ENCODE measurements at regions not wholly inside any gene's neighbourhood (a gene's known extent, or its start where the extent isn't known, plus 50 kb on each side); places are given as distances from the start of the nearest gene placed in this dataset.
"Not testable (repeated sequence)": the region's sequence is repeated elsewhere in the genome, so short reads cannot be mapped to it uniquely, and the experiment has no call there.

DNA sequence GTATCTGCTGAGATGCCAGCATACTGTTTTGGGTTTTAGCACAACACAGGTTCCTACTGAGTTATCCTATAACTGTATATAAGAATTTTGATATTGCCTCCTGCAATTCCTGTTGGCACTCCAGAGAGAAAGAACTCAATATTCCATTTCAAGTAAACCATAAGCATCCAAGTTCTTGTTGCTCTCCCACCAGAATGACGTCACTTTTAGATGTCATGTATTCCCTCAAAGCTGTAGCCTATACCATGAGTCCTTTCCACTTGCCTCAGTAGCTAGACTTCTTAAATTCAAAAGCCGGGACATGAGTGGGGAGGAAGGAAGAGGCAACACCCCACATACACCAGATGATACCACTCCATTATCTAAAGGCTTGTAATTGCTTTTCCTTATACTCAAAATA, 171.5 kb downstream of the ALDH8A1 start:
- no peak for DNase-seq

DNA sequence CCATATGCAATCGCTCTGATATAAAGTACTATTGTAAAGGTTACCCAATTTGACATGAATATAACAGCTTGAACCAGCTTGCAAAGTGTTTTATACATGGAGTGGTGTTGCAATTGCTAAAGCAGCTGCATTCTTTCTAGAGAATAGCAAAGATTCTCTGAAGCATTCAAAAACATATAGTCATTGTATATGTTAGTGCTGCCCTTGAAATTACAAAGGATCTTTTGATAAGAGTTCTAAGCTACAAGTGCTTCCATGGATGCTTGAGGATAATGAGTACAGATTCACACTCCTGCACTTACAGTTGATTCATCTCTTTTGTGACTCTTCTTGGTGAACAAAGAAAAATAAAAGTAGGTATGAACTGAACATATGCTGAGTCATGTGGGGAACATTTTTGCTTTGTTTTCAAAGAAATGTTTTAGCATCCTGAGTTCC, 175.7 kb downstream of the ALDH8A1 start:
- DNase-seq, result no peak

DNA sequence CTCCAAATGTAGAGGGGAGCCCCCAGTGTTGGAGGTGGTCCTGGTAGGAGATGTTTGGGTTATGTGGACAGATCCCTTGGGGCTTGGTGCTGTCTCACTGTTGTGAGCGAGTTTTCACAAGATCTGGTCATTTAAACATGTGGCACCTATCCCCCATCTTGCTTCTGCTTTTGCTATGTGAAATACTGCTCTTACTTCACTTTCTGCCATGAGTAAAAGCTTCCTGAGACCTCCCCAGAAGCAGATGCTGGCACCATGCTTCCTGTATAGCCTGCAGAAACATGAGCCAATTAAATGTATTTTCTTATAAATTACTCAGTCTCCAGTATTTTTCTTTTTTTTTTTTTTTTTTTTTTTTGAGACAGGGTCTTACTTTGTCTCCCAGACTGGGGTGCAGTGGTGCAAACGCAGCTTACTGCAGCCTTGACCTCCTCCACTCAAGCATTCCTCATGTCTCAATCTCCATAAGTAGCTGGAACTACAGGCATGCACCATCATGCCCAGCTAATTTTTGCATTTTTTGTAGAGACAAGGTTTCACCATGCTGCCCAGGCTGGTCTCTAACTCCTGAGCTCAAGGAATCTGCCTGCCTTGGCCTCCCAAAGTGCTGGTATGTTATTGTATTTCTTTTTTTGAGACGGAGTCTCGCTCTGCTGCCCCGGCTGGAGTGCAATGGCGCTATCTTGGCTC, 177.1 kb downstream of the ALDH8A1 start:
- DNase-seq, result peak; percentile 15 to 23

DNA sequence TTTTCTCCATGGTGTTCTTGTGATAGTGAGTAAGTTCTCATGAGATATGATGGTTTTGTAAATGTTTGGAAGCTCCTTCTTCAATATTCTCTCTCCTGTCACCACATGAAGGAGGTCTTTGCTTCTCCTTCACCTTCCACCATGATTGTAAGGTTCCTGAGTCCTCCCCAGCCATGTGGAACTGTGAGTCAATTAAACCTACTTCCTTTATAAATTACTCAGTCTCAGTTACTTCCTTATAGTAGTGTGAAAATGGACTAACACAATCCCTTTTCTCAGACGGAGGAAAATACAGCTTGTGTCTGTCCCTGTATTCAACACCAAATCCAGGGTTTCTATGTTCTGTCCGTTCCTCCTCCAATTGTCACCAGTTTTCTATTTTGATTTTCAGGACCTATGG, 181.0 kb downstream of the ALDH8A1 start:
- DNase-seq, result peak; percentile 41 to 46

DNA sequence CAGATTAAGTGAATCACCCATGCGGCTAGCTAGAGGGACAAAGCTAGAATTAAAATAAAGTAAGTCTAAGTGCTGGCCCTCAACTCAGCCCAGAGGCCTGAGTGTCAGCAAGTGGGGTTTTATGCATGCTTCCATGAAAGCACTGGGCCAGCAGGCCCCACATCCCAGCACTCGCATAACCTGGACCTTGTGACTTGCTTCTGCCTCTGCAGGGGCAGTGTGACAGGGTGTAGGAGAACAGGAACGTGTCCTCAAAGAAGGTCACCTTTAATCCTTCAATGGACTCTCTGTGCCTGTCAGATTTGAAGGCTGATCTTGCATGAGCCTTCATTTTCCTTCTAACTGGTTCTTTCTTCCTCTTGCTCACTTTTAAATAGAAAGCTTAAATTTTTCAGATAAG, 183.4 kb downstream of the ALDH8A1 start:
- no peak for DNase-seq

DNA sequence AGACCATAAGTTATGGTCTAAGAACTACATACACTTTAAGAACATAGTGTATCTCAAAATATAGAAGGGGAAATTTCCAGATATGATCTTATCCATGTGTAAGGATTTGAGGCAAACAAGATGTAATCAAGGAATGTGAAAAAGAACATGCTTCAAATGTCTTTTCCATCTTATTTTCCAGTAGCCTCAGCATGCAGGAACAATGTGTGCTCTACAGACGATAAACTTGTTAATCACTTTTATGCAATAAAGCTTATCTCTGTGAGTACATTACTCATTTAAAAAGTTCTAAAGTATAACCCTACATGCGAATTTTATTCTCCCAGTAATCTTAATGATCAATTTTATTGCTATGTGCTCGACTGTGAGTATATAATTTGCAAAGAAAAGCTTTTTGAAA, 185.2 kb downstream of the ALDH8A1 start:
- DNase-seq, result no peak

DNA sequence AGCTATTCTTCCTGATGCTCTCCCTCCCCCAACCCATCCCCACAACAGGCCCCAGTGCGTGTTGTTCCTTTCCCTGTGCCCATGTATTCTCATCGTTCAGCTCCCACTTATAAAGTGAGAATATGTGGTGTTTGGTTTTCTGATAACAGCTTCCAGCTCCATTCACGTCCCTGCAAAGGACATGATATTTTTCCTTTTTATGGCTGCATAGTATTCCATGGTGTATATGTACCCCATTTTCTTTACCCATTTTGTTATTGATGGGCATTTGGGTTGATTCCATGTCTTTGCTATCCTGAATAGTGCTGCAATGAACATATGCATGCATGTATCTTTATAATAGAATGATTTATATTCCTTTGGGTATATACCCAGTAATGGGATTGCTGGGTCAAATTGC, 186.3 kb downstream of the ALDH8A1 start:
- not testable (repeated sequence) for DNase-seq

DNA sequence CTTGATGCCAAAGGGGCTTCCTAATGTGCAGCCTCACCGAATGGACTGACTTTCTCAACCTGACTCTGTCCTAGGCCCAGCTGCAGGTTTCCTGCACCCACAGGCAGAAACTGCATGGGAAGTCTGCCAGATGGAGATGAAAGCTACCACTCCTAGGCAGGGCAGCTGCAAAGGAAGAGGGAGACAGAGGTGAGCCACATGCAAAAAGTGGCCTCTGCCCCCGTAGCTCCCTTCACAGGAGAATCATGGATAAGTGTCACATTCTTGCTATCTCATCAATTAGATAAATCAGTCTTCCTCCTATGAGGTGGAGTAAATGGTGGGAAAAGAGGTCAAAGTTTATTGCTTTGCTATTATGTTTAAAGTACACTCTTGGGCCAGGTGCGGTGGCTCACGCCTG, 191.3 kb downstream of the ALDH8A1 start:
- DNase-seq, result no peak

DNA sequence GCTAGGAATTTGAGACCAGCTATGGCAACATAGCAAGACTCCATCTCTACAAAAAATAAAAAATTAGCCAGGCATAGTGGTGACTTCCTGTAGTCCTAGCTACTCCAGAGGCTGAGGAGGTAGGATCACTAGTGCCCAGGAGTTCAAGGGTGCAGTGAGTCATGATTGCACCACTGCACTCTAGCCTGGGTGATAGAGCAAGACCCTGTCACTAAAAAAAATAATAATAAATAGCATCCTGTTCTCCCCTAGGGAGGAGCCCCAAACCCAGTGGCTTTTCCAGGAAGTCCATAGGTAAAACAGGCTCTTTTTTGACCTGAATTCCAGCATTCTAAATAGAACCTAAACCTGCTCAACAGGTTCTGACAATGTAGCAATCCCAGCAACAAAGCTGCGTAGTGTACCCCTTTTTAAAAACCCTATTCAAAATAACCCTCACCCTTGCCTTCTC, 192.0 kb downstream of the ALDH8A1 start:
- no peak for DNase-seq

DNA sequence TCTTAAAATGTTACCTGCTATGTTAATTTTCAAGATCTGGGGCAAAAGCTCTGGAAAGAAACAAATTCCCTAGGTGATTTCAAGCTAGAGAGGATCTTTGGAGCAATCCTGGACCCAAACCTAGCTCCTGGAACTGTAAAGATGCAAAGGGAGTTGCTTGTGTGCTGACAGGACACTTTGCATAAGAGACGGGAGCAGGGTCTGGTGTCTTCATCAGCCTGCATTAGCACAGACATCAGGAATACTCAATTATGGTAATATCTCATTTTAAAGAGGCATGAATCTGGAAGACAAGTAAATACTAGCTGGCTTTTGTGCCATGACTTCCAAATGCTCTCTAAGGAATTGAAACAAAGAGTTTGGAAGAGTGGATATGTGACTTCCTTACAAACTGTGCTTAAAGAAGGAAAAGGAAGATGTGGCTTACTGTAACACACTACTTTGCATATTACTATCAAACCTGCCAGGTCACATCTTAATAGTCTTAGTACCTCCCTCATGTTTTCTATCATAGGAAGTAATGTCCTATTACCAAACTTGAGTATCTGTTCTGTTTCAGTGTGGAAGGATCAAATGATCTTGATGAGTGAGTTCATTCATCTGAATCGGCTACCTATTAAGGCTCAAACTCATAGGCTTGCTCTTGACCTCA, 193.4 kb downstream of the ALDH8A1 start:
- no peak for DNase-seq

DNA sequence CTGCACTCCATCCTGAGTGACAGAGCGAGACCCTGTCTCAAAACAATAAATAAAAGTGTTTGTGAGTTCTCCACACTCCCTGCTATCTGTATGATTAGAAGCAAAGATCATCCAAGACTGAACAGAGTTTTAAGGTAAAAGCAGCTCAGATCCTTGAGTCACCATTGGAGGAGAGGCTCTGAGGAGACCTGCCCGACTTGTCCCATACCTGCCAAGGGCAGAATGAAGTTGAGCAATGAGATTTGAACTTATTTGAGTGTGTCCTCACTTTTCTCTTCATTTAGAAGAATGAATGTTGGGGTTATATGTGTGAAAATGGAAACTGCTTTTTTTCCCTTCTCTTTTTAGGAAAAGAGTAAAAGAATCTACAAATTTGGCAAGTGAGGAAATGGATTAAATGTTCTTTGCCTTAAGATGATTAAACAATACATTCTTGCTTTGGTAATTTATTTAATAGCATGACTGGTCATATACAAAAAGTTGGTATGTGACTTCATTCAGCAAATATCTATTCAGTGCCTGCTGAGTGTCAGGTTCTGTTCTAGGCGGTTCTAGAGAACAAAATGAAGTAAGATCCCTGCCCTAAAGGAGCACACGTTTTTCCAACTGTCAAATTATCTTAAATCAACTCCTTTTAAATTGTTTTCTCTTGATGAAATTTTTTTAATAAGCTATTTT, 195.7 kb downstream of the ALDH8A1 start:
- no peak for DNase-seq

DNA sequence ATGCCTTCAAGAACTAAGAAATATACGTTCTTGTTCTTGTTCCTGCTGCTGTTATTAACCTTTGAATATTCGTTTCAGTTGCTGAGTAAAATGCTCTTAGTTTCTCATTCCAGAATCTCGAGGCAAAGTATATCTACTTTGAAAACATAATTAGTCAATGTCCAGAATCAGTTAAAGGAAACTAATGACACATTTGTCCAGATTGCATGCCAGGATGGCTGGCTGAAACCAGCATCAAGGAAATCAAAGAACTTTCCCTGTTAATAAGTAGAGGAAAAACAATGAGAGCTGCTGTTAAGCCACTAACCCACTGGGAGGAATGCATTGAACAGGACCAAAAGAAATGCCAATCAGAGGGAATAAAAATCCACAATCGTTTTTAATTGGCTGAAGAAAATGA, 196.9 kb downstream of the ALDH8A1 start:
- DNase-seq, result no peak

DNA sequence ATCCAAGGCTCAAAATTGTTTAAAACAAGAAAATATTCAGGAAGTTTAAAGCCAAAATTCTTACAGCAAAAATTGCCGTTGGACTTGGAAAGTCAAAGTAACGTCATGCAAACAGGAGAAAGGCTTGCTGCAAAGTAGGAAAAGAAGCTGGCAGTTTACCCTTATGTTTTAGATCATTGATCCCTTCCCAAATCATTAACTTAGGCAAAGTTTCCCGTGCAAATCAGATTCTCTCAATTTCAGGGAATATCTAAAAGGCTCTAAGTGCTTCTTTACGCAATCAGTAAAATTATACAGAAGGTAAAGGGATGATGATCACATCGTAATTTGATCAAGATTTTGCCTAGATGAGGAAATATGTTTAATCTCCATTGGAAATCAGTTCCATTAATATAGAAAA, 197.5 kb downstream of the ALDH8A1 start:
- DNase-seq, result no peak

DNA sequence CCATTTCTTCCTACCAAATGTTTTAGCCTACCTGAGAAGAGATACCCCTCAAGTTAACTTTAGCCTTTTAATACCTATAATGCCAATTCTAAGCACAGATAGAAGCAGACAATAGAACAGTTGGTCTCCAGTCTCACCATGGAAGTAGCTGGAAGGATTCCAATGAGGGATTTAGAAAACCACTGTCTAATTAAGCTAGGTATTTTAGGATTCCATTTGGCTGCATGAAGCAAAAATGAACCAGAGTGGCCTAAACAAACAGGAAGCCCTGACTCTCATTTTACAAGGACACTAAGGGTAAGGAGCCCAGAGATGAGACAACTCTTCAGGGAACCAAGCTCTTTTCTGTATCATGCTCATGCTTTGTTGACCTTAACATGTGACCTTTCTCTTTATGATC, 199.2 kb downstream of the ALDH8A1 start:
- DNase-seq, result no peak

DNA sequence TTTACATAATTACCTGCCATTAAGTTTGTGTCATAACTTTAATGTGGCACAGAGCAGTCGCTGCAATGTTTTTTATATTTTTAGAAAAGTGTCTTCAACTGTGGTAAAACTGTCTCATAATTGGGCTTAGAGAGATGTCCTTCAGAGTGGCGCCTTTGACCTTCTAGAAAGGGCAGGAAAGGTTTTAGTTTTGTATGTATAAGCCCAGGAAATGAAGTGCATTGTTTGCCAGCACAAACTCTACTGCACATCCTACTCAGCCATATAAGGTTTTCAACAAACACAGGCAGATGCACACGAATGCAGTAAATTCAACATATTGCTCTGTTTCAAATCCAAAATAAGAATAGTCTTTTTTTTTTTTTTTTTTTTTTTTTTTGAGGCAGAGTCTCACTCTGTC, 201.4 kb downstream of the ALDH8A1 start:
- DNase-seq, result no peak

DNA sequence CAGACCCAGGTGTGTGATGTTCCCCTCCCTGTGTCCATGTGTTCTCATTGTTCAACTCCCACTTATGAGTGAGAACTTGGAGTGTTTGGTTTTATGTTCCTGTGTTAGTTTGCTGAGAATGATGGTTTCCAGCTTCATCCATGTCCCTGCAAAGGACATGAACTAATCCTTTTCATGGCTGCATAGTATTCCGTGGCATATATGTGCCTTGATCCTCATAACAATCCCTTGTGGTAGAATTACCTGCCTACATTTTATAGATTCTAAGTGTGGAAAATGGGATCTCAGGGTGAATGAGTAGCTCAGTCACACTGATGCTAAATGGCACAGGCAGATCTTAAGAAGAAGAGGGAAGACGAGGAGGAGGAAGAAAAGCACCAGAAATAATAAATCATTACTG, 202.7 kb downstream of the ALDH8A1 start:
- not testable (repeated sequence) for DNase-seq

DNA sequence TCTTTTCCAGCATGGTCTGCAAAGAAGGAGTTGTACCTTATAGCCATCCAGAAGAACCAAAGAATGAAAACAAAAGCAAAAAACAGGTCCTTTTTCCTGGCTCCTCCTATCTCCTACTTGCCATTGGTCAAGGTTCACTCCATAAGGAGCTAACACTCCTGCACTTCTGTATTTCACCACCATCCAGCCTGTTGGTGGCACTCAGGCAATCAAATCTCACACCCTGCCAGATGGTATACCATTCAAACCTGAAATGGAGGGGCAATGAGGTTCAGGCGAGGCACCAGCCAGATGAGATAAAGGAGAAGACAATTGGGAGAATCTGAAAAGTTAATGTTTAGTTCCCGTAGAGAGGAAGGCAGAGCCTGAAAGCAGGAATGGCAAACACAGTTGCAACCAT, 203.8 kb downstream of the ALDH8A1 start:
- DNase-seq, result no peak

DNA sequence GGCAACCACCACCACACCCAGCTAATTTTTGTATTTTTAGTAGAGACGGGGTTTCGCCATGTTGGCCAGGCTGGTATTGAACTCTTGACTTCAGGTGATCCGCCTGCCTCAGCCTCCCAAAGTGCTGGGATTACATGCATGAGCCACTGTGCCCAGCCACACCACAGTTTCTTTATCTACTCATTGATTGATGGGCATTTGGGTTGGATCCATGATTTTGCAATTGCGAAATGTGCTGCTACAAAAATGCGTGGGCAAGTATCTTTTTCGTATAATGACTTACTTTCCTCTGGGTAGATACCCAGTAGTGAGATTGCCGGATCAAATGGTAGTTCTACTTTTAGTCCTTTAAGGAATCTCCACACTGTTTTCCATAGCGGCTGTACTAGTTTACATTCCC, 204.7 kb downstream of the ALDH8A1 start:
- DNase-seq, result not testable (repeated sequence)

DNA sequence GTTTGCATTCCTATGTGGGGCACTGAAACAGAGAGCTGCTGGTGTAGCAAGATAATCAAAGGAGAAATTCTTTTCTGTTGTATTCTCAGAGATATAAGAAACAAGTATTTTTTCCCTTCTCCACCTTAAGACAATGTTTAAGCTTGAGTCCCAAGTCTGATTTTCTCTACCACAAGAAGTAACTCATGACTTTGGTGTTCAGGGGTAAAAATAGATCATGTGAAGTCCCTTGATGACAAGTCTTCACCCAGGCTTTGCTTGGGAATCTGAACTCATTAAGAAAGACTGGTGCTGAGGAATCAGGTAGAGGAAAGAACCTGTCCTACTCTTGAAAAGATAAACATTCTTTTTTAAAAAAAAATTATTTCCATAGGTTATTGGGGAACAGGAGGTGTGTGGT, 205.6 kb downstream of the ALDH8A1 start:
- DNase-seq, result no peak

DNA sequence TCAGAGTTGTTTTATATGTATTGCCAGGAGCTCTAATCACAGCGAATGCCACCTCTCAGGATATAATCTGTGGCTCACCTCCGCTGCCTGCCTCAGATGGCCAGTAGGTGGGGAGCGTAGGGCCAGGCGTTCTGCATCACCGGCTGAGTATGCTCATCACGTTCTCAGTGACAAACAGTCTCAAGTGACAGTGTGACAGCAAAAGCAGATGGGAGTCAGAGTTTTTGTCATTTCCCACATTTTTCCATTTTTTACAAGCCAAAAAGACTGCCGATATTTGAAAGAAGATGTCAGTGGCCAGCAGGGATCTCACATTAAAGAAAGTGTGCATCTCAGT, 208.7 kb downstream of the ALDH8A1 start:
- no peak for DNase-seq

DNA sequence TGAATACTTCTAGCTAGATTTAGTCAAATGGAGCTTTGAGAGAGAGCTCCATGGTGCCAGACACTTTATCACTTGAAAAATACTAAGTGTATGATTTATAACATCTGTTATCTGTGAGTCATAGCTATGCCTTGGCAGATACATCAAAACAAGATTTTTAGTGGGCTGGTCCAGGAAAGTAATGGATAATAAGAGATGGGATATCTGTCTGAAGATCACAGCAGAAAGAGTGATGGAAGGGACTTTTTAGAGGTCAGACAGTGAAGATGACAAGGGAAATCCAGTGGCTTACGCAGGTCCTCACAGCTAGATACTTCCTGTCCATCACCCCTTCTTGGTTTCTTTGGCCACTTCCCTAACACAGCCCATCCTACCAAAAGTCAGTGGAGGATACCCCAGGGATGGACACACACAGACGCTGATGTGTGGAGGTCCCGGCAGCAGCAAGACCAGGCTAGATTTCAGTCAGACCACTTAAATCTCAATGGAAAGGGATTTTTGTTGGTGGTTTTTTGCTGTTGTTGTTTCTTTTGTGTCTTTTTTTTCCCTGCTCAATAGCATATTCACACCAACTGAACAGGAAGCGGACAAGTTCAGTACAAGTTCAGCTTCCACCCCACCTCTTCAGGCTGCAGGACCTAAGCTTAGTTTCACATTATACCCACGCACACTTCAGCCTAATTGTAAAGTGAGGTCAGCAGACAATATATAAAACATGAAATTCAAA, 209.3 kb downstream of the ALDH8A1 start:
- DNase-seq, result peak in 1 of 2 donors; percentile 33

DNA sequence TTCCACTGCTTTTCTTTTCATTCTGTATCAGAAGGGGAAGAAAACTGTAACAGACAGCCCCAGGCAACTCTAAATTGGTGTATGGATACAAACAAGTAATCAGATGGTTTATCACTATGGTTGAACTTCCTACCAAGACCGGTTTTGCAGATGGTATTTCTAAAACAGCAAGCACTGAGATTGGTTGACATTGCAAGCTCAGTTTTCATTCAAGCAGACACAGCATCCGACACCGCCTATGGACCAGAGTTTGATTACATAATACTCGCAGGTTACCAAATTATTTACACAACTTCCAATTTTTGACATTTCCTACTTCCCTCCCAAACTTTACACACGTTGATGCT, 209.9 kb downstream of the ALDH8A1 start:
- DNase-seq, result no peak

DNA sequence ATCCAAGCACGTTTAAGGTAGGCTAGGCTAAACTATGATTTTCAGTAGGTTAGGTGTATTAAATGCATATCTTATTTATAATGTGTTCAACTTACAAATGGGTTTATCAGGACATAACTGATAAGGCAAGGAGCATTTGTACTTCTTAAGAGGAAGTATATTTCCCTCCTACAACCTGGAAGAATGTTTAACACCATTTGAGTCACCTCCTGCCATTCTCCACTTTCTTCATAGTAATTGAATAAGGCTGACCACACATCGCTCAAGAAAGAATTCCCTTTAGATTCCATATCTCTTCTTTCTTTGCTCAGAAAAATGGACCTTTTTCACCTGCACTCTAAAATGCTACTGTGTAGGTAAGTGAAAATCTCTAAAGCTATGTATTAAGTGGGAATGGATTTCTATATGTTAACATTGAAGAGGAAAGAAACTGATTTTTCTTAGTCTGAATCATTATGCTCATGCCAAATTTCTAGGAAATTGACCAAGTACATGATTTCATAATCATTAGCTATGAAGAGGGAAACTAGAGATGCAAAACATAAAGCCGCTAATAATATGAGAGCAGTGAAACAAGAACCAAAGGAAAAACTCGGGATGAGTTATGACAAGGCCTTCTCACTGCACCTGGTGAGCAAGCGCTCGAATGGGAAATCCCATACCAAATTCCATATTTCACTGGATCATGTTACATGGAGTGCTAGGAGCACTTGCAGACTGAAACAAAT, 210.4 kb downstream of the ALDH8A1 start:
- peak; percentile 80 to 85 for DNase-seq
